ENCODE measurements at regions not wholly inside any gene's neighbourhood (a gene's known extent, or its start where the extent isn't known, plus 50 kb on each side); places are given as distances from the start of the nearest gene placed in this dataset.

GRCh38 chrX:65608026-65608425 lies 59.4 kb upstream of the MSN start:
- Histone ChIP-seq H3K9ac (no peak overlapping the region), H3F3A (replicated peaks; ENCODE audit: insufficient read depth) (peaks cover 6% of the 10 kb centered on the region), H3K9me2 (no peaks in the 10 kb centered on the region), H3K4me3 (ENCODE audit: low read depth in 2 of 2, low read length in 1 of 2) (no peak overlapping the region), H2AFZ (ENCODE audit: low read depth) (no peak overlapping the region), H3K27me3 (ENCODE audit: insufficient read depth) (no peaks in the 10 kb centered on the region), H3K27ac (ENCODE audit: low read depth in 2 of 2, low read length in 1 of 2) (no peak overlapping the region), H3K4me2 (no peak overlapping the region), H4K20me1 (ENCODE audit: insufficient read depth) (no peaks in the 10 kb centered on the region), H3K4me1 (ENCODE audit: control insufficient read depth in 1 of 2, insufficient read depth in 2 of 2, low read depth in 1 of 2, low read length in 1 of 2) (no peaks in the 10 kb centered on the region), H3K36me3 (replicated peaks in 1 of 2; ENCODE audit: control insufficient read depth in 1 of 2, insufficient read depth in 2 of 2, low read length in 1 of 2) (no peaks in the 10 kb centered on the region), H3K79me2 (ENCODE audit: insufficient read depth) (no peaks in the 10 kb centered on the region), H3K9me3 (no peaks in the 10 kb centered on the region)
- TF ChIP-seq ELF1 (IDR thresholded peaks at IDR 0.05) (no peak), RCOR1 (IDR thresholded peaks at IDR 0.05; ENCODE audit: low read length) (no peak), YY1 (IDR thresholded peaks at IDR 0.05; ENCODE audit: low read depth) (no peak), TCF12 (IDR thresholded peaks at IDR 0.05) (no peak), GABPA (IDR thresholded peaks at IDR 0.05; ENCODE audit: low read depth) (no peak), MXI1 (IDR thresholded peaks at IDR 0.05; ENCODE audit: low read depth, low read length) (no peak), USF1 (IDR thresholded peaks at IDR 0.05; ENCODE audit: borderline replicate concordance, low read depth) (no peak), POLR2AphosphoS5 (IDR thresholded peaks at IDR 0.05; ENCODE audit: low read depth, low read length) (no peak)
- no peak for DNase-seq
- 13% methylated on average over 3 of the region's 3 CpGs for WGBS (ENCODE audit: low lambda C conversion rate)
- POLR2A ChIA-PET, result no interaction called here
- CTCF ChIA-PET, result no interaction called here

GRCh38 chrX:65607070-65607742 lies 60.2 kb upstream of the MSN start:
- H3K79me2 ChIP-seq (ENCODE audit: insufficient read depth), result no peaks in the 10 kb centered on the region
- no peaks in the 10 kb centered on the region for H4K20me1 ChIP-seq (ENCODE audit: insufficient read depth)
- ChIA-PET POLR2A (no interaction called here), CTCF (interaction anchor here (1.4 kb wide), 1 partner anchor 11 kb away, joined by 4 read pairs; no protein-coding TSS in a partner anchor)
- no peak for TF ChIP-seq TEAD4 (IDR thresholded peaks at IDR 0.05; ENCODE audit: borderline replicate concordance, insufficient read depth)
- TF ChIP-seq USF1 (IDR thresholded peaks at IDR 0.05; ENCODE audit: borderline replicate concordance, low read depth), result no peak
- no peak for TF ChIP-seq EZH2phosphoT487 (IDR thresholded peaks at IDR 0.05; ENCODE audit: borderline replicate concordance, low read depth)
- TF ChIP-seq IRF3 (IDR thresholded peaks at IDR 0.05; ENCODE audit: low read depth, low read length), result no peak
- TF ChIP-seq TCF12 (IDR thresholded peaks at IDR 0.05), result no peak
- TF ChIP-seq JUND (IDR thresholded peaks at IDR 0.05), result no peak
- TF ChIP-seq RAD21 (IDR thresholded peaks at IDR 0.05; ENCODE audit: low read length), result no peak
- no peak for TF ChIP-seq PBX3 (IDR thresholded peaks at IDR 0.05)
- no peak for TF ChIP-seq SMC3 (IDR thresholded peaks at IDR 0.05; ENCODE audit: low read depth, low read length)
- TF ChIP-seq CHD2 (IDR thresholded peaks at IDR 0.05; ENCODE audit: low read length, partially characterized antibody), result no peak
- TF ChIP-seq RXRA (IDR thresholded peaks at IDR 0.05; ENCODE audit: borderline replicate concordance, low read depth), result no peak
- TF ChIP-seq ELF1 (IDR thresholded peaks at IDR 0.05), result no peak
- TF ChIP-seq TAF1 (IDR thresholded peaks at IDR 0.05; ENCODE audit: borderline replicate concordance, low read depth, low read length), result no peak
- no peak for TF ChIP-seq RFX5 (IDR thresholded peaks at IDR 0.05; ENCODE audit: low read length)
- TF ChIP-seq GABPA (IDR thresholded peaks at IDR 0.05; ENCODE audit: low read depth), result no peak
- TF ChIP-seq RCOR1 (IDR thresholded peaks at IDR 0.05; ENCODE audit: low read length), result no peak
- no peak for TF ChIP-seq FOSL2 (IDR thresholded peaks at IDR 0.05; ENCODE audit: borderline replicate concordance, low read depth)
- no peak for TF ChIP-seq GATA2 (CRISPR knock-in tag; IDR thresholded peaks at IDR 0.05)
- no peak for TF ChIP-seq FOXM1 (IDR thresholded peaks at IDR 0.05; ENCODE audit: low read depth)
- no peak overlapping the region for H3K4me2 ChIP-seq
- H3K4me1 ChIP-seq (ENCODE audit: control insufficient read depth in 1 of 2, insufficient read depth in 2 of 2, low read depth in 1 of 2, low read length in 1 of 2), result no peaks in the 10 kb centered on the region
- H3F3A ChIP-seq (replicated peaks; ENCODE audit: insufficient read depth), result peaks cover 6% of the 10 kb centered on the region
- H3K27ac ChIP-seq (ENCODE audit: low read depth in 2 of 2, low read length in 1 of 2), result no peak overlapping the region
- no peaks in the 10 kb centered on the region for H3K9me2 ChIP-seq
- no peak for DNase-seq
- no peak overlapping the region for H3K9ac ChIP-seq
- H2AFZ ChIP-seq (ENCODE audit: low read depth), result no peak overlapping the region
- H3K36me3 ChIP-seq (replicated peaks in 1 of 2; ENCODE audit: control insufficient read depth in 1 of 2, insufficient read depth in 2 of 2, low read length in 1 of 2), result no peaks in the 10 kb centered on the region
- no peak overlapping the region for H3K4me3 ChIP-seq (ENCODE audit: low read depth in 2 of 2, low read length in 1 of 2)
- H3K27me3 ChIP-seq (ENCODE audit: insufficient read depth), result no peaks in the 10 kb centered on the region
- no peaks in the 10 kb centered on the region for H3K9me3 ChIP-seq
- WGBS (ENCODE audit: low lambda C conversion rate), result 23% methylated on average over 3 of the region's 3 CpGs
